ENCODE measurements at regions not wholly inside any gene's neighbourhood (a gene's known extent, or its start where the extent isn't known, plus 50 kb on each side); places are given as distances from the start of the nearest gene placed in this dataset.

DNA sequence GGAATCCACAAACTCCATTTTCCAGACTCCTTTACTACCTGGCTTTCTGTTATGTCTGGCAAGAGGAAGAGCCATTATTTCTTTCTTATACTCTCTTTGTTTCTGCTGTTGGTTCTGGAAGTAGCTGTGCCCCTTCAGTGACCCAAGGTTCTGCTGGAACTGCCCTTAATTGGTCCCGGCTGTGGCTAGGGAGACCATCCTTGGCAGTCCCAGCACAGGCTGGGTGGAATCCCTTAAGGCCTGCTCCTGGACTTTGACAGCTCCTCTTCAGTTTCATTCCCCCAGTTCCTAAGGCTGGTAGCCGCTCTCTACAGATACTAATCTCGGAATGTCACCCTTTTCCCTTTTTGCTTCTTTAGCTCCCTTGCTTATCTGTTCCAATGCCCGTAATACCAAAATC, 81.9 kb upstream of the GLIS3 start:
- TF ChIP-seq, protein P1, sequence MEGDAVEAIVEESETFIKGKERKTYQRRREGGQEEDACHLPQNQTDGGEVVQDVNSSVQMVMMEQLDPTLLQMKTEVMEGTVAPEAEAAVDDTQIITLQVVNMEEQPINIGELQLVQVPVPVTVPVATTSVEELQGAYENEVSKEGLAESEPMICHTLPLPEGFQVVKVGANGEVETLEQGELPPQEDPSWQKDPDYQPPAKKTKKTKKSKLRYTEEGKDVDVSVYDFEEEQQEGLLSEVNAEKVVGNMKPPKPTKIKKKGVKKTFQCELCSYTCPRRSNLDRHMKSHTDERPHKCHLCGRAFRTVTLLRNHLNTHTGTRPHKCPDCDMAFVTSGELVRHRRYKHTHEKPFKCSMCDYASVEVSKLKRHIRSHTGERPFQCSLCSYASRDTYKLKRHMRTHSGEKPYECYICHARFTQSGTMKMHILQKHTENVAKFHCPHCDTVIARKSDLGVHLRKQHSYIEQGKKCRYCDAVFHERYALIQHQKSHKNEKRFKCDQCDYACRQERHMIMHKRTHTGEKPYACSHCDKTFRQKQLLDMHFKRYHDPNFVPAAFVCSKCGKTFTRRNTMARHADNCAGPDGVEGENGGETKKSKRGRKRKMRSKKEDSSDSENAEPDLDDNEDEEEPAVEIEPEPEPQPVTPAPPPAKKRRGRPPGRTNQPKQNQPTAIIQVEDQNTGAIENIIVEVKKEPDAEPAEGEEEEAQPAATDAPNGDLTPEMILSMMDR (IDR thresholded peaks at IDR 0.05): no peak
- no peak for TF ChIP-seq POLR2A (IDR thresholded peaks at IDR 0.05)
